Endodermal cell (in vitro differentiated cells): ENCODE measurements at regions not wholly inside any gene's neighbourhood (a gene's known extent, or its start where the extent isn't known, plus 50 kb on each side); places are given as distances from the start of the nearest gene placed in this dataset.

Experiments
- DNase-seq: peaks from one replicate; pipeline ENCODE4 v3.0.0-alpha.2; 2017
- H3K27ac ChIP-seq: 2 replicates; pipeline ENCODE4 v1.5.1; 2013; ENCODE audit warnings: mild to moderate bottlenecking, low read depth, low read length, moderate library complexity
- H3K27me3 ChIP-seq: 2 replicates; pipeline ENCODE4 v1.6.1; 2013; ENCODE audit warnings: mild to moderate bottlenecking, low read length, moderate library complexity; ENCODE audit not compliant: insufficient read depth, control insufficient read depth, poor library complexity, severe bottlenecking
- H3K36me3 ChIP-seq: 2 replicates; pipeline ENCODE4 v1.7.0; 2013; ENCODE audit warnings: mild to moderate bottlenecking, low read length, moderate library complexity; ENCODE audit not compliant: control insufficient read depth, insufficient read depth
- H3K4me1 ChIP-seq: one replicate; pipeline ENCODE4 v1.7.0; 2013; ENCODE audit warnings: low read length; ENCODE audit not compliant: control insufficient read depth, insufficient read depth
- H3K4me3 ChIP-seq: 2 replicates; pipeline ENCODE4 v1.5.1; 2013; ENCODE audit warnings: mild to moderate bottlenecking, low read length, moderate library complexity
- H3K9ac ChIP-seq: 2 replicates; pipeline ENCODE4 v1.6.1; 2013; ENCODE audit warnings: mild to moderate bottlenecking, low read length, moderate library complexity; ENCODE audit not compliant: poor library complexity, severe bottlenecking; ENCODE audit errors: extremely low read depth
- H3K9me3 ChIP-seq: 2 replicates; pipeline ENCODE4 v1.6.1; 2013; ENCODE audit warnings: mild to moderate bottlenecking, low read length, moderate library complexity; ENCODE audit not compliant: control insufficient read depth
- H3K27ac Mint-ChIP-seq: 2 replicates; pipeline ENCODE4 v1.8.0; 2020; ENCODE audit warnings: mixed read lengths
- H3K27me3 Mint-ChIP-seq: 2 replicates; pipeline ENCODE4 v1.8.0; 2021; ENCODE audit warnings: mild to moderate bottlenecking, mixed read lengths; ENCODE audit not compliant: insufficient read depth
- H3K36me3 Mint-ChIP-seq: 2 replicates; pipeline ENCODE4 v1.8.0; 2020; ENCODE audit warnings: low read depth, mixed read lengths
- H3K4me1 Mint-ChIP-seq: 2 replicates; pipeline ENCODE4 v1.8.0; 2020; ENCODE audit warnings: mixed read lengths
- H3K4me3 Mint-ChIP-seq: 2 replicates; pipeline ENCODE4 v1.8.0; 2020; ENCODE audit warnings: mild to moderate bottlenecking, moderate library complexity, mixed read lengths
- H3K9me3 Mint-ChIP-seq: 2 replicates; pipeline ENCODE4 v1.8.0; 2020; ENCODE audit warnings: mild to moderate bottlenecking, mixed read lengths
- WGBS, 2 experiments: methylation state at CpG; one replicate each; pipeline versions ENCODE4 v1.1.5 to v1.1.7; 2013; ENCODE audit warnings: missing lambda C conversion rate in 2 of 2, mixed read lengths in 1 of 2; ENCODE audit not compliant: insufficient coverage in 1 of 2, insufficient read length in 1 of 2; 5-methylcytosine and 5-hydroxymethylcytosine counted together
- TF ChIP-seq, protein P1 (sequence below): fragments of 200-600 bp; sonication (generic); conservative IDR thresholded peaks from 2 replicates; pipeline ENCODE4 v1.5.0; 2021; ENCODE audit warnings: antibody characterized with exemption, mild to moderate bottlenecking

DNA sequence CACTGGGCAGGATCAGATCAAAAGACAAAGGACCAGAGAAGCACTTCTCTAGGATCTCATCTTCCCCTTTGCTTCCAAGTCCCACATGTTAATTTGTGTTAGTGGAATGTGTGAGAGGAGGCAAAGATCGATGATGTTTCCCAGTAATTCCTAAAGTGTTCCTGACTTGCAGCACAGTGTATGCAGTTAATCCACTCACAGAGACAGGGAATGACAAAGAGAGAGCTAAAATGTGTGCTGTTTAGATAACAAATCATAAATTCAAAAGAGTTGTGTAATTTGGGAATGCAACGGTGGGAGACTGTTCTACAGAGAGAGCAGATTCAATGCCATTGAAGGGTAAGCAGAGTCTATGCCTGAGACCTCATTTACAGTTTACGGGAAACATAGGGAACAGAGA lies 132.0 kb upstream of the SVIL start:
- Histone ChIP-seq H3K27ac (no peak overlapping the region), H3K4me3 (no peak overlapping the region), H3K4me1 (peaks cover 8% of the 10 kb centered on the region), H3K27me3 (no peaks in the 10 kb centered on the region), H3K36me3 (no peaks in the 10 kb centered on the region), H3K9ac (no peak overlapping the region), H3K9me3 (peaks cover 1% of the 10 kb centered on the region)
- no peak overlapping the region for H3K4me3 Mint-ChIP-seq
- WGBS, 2 experiments: 95 to 100% methylated on average over 2 to 3 of the region's 3 CpGs
- peaks cover 9% of the 10 kb centered on the region for H3K4me1 Mint-ChIP-seq
- TF ChIP-seq, protein P1, sequence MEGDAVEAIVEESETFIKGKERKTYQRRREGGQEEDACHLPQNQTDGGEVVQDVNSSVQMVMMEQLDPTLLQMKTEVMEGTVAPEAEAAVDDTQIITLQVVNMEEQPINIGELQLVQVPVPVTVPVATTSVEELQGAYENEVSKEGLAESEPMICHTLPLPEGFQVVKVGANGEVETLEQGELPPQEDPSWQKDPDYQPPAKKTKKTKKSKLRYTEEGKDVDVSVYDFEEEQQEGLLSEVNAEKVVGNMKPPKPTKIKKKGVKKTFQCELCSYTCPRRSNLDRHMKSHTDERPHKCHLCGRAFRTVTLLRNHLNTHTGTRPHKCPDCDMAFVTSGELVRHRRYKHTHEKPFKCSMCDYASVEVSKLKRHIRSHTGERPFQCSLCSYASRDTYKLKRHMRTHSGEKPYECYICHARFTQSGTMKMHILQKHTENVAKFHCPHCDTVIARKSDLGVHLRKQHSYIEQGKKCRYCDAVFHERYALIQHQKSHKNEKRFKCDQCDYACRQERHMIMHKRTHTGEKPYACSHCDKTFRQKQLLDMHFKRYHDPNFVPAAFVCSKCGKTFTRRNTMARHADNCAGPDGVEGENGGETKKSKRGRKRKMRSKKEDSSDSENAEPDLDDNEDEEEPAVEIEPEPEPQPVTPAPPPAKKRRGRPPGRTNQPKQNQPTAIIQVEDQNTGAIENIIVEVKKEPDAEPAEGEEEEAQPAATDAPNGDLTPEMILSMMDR: no peak
- no peak overlapping the region for H3K27ac Mint-ChIP-seq
- H3K27me3 Mint-ChIP-seq: peaks cover 4% of the 10 kb centered on the region
- H3K9me3 Mint-ChIP-seq: peaks cover 2% of the 10 kb centered on the region
- no peaks in the 10 kb centered on the region for H3K36me3 Mint-ChIP-seq
- no peak for DNase-seq

DNA sequence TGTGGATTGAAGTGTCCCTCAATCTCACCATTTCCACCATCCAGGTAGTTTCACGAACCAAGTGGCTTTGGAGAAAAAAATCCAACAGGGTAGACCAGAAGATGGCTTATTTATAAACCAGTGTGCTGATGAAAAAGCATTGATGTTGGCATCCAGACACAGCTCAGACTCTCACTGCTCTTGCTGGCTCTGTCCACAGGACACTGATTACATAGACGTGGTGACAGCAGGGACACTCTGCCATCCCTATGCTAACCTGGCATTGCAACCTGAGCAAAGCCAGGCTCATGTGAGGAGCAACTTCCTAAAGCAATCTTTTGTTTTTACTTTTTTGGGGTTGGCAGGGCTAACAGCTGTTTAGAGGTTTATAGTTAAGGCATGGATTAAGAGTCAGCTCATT lies 130.6 kb upstream of the SVIL start:
- peaks cover 4% of the 10 kb centered on the region for H3K27me3 Mint-ChIP-seq
- 71 to 90% methylated on average over 2 of the region's 2 CpGs for WGBS, 2 experiments
- H3K36me3 Mint-ChIP-seq: no peaks in the 10 kb centered on the region
- H3K4me3 Mint-ChIP-seq: no peak overlapping the region
- H3K9me3 Mint-ChIP-seq: peaks cover 2% of the 10 kb centered on the region
- H3K36me3 ChIP-seq: no peaks in the 10 kb centered on the region
- DNase-seq: no peak
- H3K27ac ChIP-seq: no peak overlapping the region
- no peaks in the 10 kb centered on the region for H3K27me3 ChIP-seq
- no peak overlapping the region for H3K9ac ChIP-seq
- no peaks in the 10 kb centered on the region for H3K9me3 ChIP-seq
- TF ChIP-seq, protein P1: no peak
- H3K4me1 Mint-ChIP-seq: peaks cover 9% of the 10 kb centered on the region
- H3K4me1 ChIP-seq: peaks cover 8% of the 10 kb centered on the region
- no peak overlapping the region for H3K4me3 ChIP-seq
- no peak overlapping the region for H3K27ac Mint-ChIP-seq

DNA sequence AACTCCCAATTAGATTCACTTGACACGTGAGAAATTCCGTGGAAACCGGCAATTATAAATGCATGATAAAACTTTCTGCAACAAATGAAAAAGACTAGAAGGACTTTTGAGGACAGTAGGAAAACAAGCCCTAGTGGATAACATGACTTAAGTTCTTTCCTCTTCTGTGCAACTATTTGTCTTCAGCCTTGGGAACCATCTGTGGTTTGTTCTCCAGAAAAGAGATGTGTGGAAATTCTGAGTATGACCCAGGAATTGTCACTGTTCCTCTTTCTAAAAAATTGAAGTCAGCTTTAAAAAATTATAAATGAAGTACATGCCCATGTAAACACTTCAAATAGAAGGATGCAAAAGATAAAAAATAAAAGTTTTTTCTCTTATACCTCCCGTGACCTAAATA lies 128.6 kb upstream of the SVIL start:
- WGBS, 2 experiments: 88 to 94% methylated on average over 3 to 4 of the region's 4 CpGs
- Histone ChIP-seq H3K27ac (no peak overlapping the region), H3K9me3 (no peaks in the 10 kb centered on the region), H3K4me3 (no peak overlapping the region), H3K36me3 (no peaks in the 10 kb centered on the region), H3K27me3 (no peaks in the 10 kb centered on the region), H3K9ac (no peak overlapping the region), H3K4me1 (peaks cover 8% of the 10 kb centered on the region)
- Mint-ChIP-seq H3K9me3 (no peaks in the 10 kb centered on the region), H3K36me3 (no peaks in the 10 kb centered on the region), H3K27me3 (peaks cover 3% of the 10 kb centered on the region), H3K27ac (no peak overlapping the region), H3K4me3 (no peak overlapping the region), H3K4me1 (peaks cover 9% of the 10 kb centered on the region)
- DNase-seq: no peak
- TF ChIP-seq, protein P1: no peak
